HL-60 (cell line): ENCODE measurements at regions not wholly inside any gene's neighbourhood (a gene's known extent, or its start where the extent isn't known, plus 50 kb on each side); places are given as distances from the start of the nearest gene placed in this dataset.

Experiments used
- DNase-seq, 2 experiments: peaks; one replicate each; pipeline ENCODE4 v3.0.0-alpha.2; 2010 to 2020; ENCODE audit warnings: low read depth in 1 of 2, low spot score in 1 of 2
- H3K27ac ChIP-seq: fragments of 250-450 bp; sonication (Bioruptor Pico); replicated peaks from 2 replicates; pipeline ENCODE4 v1.5.1; 2020; ENCODE audit warnings: mild to moderate bottlenecking, moderate library complexity
- H3K27me3 ChIP-seq: fragments of 250-450 bp; sonication (Bioruptor Pico); 2 replicates; pipeline ENCODE4 v1.5.1; 2021; ENCODE audit warnings: mild to moderate bottlenecking, moderate library complexity; ENCODE audit not compliant: insufficient read depth, poor library complexity, severe bottlenecking
- H3K4me3 ChIP-seq: replicated peaks from 2 replicates; pipeline ENCODE4 v1.5.1; 2011; ENCODE audit warnings: mild to moderate bottlenecking, control low read depth, low read length; ENCODE audit not compliant: insufficient read depth
- GABPA ChIP-seq: IDR thresholded peaks from 2 replicates; pipeline ENCODE4 v1.6.1; 2012; ENCODE audit warnings: low read depth
- POLR2AphosphoS5 ChIP-seq: IDR thresholded peaks from 2 replicates; pipeline ENCODE4 v1.6.1; 2012; ENCODE audit warnings: low read depth
- REST ChIP-seq: IDR thresholded peaks from 2 replicates; pipeline ENCODE4 v1.6.1; 2012; ENCODE audit warnings: low read depth; ENCODE audit not compliant: insufficient replicate concordance
- SPI1 ChIP-seq: IDR thresholded peaks from 2 replicates; pipeline ENCODE4 v1.6.1; 2012; ENCODE audit warnings: low read depth, mild to moderate bottlenecking, borderline replicate concordance
- TF ChIP-seq, protein P1 (sequence below): IDR thresholded peaks from one replicate; pipeline ENCODE4 v1.5.1; 2011; ENCODE audit warnings: low read length, control low read depth, inconsistent platforms; ENCODE audit not compliant: insufficient read depth

GRCh38 chr10:109622566-109622965, 300.7 kb downstream of the XPNPEP1 start:
- no peaks in the 10 kb centered on the region for H3K27me3 ChIP-seq
- H3K27ac ChIP-seq: no peak overlapping the region
- TF ChIP-seq GABPA: no peak
- TF ChIP-seq POLR2AphosphoS5: no peak
- TF ChIP-seq, protein P1, sequence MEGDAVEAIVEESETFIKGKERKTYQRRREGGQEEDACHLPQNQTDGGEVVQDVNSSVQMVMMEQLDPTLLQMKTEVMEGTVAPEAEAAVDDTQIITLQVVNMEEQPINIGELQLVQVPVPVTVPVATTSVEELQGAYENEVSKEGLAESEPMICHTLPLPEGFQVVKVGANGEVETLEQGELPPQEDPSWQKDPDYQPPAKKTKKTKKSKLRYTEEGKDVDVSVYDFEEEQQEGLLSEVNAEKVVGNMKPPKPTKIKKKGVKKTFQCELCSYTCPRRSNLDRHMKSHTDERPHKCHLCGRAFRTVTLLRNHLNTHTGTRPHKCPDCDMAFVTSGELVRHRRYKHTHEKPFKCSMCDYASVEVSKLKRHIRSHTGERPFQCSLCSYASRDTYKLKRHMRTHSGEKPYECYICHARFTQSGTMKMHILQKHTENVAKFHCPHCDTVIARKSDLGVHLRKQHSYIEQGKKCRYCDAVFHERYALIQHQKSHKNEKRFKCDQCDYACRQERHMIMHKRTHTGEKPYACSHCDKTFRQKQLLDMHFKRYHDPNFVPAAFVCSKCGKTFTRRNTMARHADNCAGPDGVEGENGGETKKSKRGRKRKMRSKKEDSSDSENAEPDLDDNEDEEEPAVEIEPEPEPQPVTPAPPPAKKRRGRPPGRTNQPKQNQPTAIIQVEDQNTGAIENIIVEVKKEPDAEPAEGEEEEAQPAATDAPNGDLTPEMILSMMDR: no peak
- no peak for TF ChIP-seq SPI1
- TF ChIP-seq REST: no peak
- H3K4me3 ChIP-seq: no peak overlapping the region
- DNase-seq: no peak

DNA sequence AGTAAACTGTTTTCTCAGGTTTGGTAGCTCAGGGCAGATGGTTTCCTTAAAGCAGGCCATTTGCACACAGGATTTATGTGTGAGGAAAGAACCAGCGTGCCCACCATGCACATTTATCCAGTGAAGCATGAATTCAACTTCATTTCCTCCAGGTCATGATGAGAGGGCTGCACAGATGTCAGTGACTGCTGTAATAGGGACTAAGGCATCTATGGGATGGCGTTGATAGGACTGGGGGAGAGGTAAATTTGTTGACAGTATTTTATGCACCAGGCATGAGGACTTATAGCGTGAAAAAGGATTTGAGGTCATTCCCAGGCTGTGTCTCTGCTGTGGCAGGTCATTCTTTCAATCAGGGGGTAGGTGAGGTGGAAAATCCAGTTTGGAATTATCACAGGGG, 302.9 kb downstream of the XPNPEP1 start:
- Histone ChIP-seq H3K27ac (no peak overlapping the region), H3K27me3 (no peaks in the 10 kb centered on the region), H3K4me3 (no peak overlapping the region)
- TF ChIP-seq, protein P1: no peak
- no peak for TF ChIP-seq SPI1
- TF ChIP-seq GABPA: no peak
- no peak for TF ChIP-seq POLR2AphosphoS5
- no peak for TF ChIP-seq REST
- no peak for DNase-seq

GRCh38 chr10:109619914-109620313, 303.4 kb downstream of the XPNPEP1 start:
- TF ChIP-seq SPI1: no peak
- no peak for TF ChIP-seq POLR2AphosphoS5
- TF ChIP-seq, protein P1: no peak
- DNase-seq: no peak
- no peak overlapping the region for H3K27ac ChIP-seq
- no peaks in the 10 kb centered on the region for H3K27me3 ChIP-seq
- H3K4me3 ChIP-seq: no peak overlapping the region

DNA sequence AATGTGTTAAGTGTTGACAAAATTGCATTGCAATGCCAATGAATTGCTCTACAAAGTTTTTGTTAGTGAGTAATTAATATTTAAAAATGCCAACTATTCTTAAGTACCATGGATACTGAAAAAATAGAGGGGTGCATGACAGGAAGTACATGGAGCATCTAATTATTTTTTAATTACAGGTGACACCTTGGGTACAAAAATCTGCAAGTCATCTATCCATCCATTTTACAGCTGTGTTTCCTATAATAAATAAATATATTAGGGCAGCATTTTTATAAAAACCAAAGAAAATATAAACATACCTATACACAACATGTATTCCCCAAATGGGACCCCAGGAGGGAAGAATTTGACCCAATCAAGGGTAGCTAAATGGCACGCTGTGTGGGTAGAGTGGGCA, 304.6 kb downstream of the XPNPEP1 start:
- Histone ChIP-seq H3K27me3 (no peaks in the 10 kb centered on the region), H3K4me3 (no peak overlapping the region), H3K27ac (no peak overlapping the region)
- DNase-seq: no peak
- no peak for TF ChIP-seq POLR2AphosphoS5
- no peak for TF ChIP-seq GABPA
- no peak for TF ChIP-seq SPI1
- TF ChIP-seq, protein P1: no peak
- no peak for TF ChIP-seq REST
